Neural progenitor cell (in vitro differentiated cells): ENCODE measurements at regions not wholly inside any gene's neighbourhood (a gene's known extent, or its start where the extent isn't known, plus 50 kb on each side); places are given as distances from the start of the nearest gene placed in this dataset.

Source experiments
- EZH2 ChIP-seq: fragments of 200-600 bp; sonication (generic); IDR thresholded peaks from 2 replicates; pipeline ENCODE4 v1.6.1; 2017; ENCODE audit warnings: antibody characterized with exemption, mild to moderate bottlenecking, moderate library complexity
- EZH2phosphoT487 ChIP-seq: fragments of 200-600 bp; sonication (generic); IDR thresholded peaks from 2 replicates; pipeline ENCODE4 v1.6.1; 2017; ENCODE audit warnings: antibody characterized with exemption
- TF ChIP-seq, protein P1 (sequence below): fragments of 200-600 bp; sonication (generic); IDR thresholded peaks from 2 replicates; pipeline ENCODE4 v1.5.1; 2017; ENCODE audit warnings: antibody characterized with exemption, mild to moderate bottlenecking

DNA sequence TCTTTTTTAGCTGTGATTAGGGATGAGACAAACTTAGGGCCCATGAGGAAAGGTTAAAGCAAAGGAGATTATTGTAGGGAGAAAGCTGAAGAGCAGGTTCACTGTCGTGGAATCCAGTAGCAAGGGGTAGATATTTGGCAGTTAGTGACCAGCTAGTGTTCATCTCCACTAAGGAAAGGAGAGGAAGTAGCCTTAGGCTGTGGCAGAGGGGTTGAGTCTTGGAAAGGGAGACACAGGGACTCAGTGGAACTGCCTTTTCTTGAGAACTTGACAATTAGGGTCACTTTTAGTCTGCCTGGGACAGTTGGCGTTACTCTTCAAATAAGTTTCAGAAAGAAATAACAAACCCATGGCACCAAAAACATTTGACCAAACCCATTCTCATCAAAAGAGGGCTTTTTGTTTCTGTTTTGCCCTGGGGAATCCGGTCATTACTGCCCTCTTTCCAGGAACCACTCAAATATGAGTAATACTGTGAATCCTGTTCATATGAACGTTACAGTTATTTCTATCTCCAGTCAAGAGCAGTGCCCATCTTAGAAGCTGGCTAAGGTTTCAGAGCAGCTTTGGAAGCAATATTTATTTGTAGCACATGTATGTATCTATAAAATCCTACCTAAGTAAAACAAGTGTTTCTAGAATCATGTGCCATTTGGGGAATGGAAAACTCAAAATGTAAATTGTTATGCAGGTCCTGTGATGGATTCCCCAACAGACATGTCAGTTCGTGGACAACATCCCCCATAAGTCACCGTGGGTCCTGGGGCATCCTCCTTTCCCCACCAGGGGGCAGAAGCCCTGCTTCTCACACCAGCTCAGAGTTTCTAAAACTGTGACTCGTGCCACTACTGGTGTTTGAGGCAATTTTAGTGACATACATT is 77.3 kb upstream of the PHLPP1 start:
- TF ChIP-seq, protein P1, sequence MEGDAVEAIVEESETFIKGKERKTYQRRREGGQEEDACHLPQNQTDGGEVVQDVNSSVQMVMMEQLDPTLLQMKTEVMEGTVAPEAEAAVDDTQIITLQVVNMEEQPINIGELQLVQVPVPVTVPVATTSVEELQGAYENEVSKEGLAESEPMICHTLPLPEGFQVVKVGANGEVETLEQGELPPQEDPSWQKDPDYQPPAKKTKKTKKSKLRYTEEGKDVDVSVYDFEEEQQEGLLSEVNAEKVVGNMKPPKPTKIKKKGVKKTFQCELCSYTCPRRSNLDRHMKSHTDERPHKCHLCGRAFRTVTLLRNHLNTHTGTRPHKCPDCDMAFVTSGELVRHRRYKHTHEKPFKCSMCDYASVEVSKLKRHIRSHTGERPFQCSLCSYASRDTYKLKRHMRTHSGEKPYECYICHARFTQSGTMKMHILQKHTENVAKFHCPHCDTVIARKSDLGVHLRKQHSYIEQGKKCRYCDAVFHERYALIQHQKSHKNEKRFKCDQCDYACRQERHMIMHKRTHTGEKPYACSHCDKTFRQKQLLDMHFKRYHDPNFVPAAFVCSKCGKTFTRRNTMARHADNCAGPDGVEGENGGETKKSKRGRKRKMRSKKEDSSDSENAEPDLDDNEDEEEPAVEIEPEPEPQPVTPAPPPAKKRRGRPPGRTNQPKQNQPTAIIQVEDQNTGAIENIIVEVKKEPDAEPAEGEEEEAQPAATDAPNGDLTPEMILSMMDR: peak; percentile 58
- TF ChIP-seq EZH2phosphoT487 (no peak), EZH2 (no peak)
